Stimulated activated CD4-positive, alpha-beta T cell treated with anti-CD3 and anti-CD28 coated beads, Interleukin-15, amount 100 ng/mL, for 1 hour (primary cell): ENCODE measurements at regions not wholly inside any gene's neighbourhood (a gene's known extent, or its start where the extent isn't known, plus 50 kb on each side); places are given as distances from the start of the nearest gene placed in this dataset.
"Not testable (repeated sequence)": the region's sequence is repeated elsewhere in the genome, so short reads cannot be mapped to it uniquely, and the experiment has no call there.

Experiments
- DNase-seq, 2 donors: peaks; one replicate each; pipeline ENCODE4 v3.0.0-alpha.2; 2020; ENCODE audit warnings: low read depth in 1 of 2, low spot score in 1 of 2

DNA sequence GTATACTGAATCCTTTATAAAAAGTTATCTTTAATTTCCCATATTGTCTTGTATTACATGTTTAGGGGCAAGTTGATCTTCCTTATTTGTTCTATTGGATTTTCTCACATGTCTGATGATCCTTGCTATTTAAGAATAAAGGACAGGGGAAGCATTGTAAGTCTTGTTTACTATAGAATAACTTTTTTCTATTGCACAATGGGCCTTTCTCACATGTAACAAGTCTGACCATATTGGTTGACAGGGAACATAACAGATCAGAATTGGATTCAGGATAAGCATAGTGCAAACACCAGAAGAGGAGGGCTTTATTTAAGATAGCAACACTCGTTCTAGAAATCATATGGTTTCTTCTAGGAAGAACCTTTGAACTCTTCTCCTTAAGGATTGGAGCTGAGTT is 257.9 kb upstream of the RBMS3 start:
- no peak for DNase-seq

GRCh38 chr3:29026286-29026685 is 254.6 kb upstream of the RBMS3 start:
- DNase-seq, result no peak

GRCh38 chr3:29026959-29027358 is 253.9 kb upstream of the RBMS3 start:
- no peak for DNase-seq

GRCh38 chr3:29031175-29031574 is 249.7 kb upstream of the RBMS3 start:
- DNase-seq, result not testable (repeated sequence)

GRCh38 chr3:29033511-29033910 is 247.4 kb upstream of the RBMS3 start:
- DNase-seq, result no peak

- DNase-seq, result no peak
Observed at GRCh38 chr3:29050155-29050554, 230.7 kb upstream of the RBMS3 start.

DNA sequence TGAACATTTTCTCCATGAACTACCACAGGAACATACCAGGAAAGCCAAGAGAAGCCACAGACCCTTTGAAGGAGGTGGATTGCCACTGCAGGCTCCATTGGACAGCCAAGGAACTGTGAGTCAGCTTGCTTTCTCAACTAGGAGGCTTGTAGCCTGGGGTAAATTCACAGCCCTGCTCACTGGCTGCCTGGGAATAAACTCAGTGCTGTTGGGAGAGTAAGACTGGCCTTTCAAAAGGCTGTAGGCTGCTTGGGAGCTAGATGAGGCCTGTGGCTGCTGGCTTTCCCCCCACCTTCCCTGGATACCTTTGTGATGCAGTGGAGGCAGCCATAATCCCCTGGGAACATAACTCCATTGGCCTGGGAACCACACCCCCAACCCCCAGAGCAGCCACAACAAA is 223.5 kb upstream of the RBMS3 start:
- no peak for DNase-seq

- no peak for DNase-seq
Observed at GRCh38 chr3:29064085-29064484, 216.8 kb upstream of the RBMS3 start.

DNA sequence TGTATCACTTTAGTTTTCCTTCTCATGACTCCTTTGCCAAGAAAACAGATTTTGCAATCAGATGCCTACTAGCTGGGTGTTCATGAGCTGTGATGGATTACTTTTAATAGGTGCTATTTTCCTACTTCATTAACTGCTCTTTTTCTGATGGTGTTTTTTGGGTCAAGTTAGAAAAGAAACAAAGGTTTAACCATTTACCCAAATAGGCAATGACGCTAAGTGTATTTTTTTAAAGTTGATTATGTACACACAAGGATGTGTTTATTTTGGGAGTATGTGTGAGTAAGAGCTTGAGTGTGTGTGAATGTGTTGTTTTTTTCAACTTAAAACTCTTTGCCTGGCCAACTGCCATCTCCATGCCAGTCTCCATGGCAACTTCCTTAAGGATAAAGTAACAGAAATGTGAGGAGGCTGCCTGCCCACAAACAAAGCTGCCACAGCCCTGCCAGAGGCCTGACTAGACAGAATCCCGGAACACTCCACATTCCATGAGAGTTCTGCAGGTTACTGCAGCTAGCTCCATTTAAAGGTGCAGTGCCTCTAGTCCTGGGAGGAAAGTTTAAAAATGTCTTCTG is 215.6 kb upstream of the RBMS3 start:
- DNase-seq, result no peak

- DNase-seq, result no peak
Observed at GRCh38 chr3:29067007-29067406, 213.9 kb upstream of the RBMS3 start.

GRCh38 chr3:29070959-29071634 is 209.8 kb upstream of the RBMS3 start:
- no peak for DNase-seq

DNA sequence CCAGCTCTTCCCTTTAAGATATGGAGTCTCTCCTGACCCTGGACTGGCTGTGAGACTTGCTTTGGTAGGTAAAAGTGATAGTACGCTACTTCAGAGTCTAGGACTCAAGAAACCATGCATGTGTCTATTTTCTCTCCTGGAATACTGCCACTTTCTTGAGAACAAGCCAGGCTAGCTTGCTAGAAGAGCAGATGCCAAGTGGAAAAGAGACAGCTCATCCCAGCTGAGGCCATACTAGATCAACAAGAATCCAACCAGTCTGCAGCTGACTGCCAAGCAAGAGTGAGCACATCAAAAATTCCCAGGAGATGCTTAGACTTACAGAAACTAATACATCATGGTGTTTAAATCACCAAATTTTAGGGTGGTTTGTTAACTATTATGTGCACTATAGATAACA is 208.3 kb upstream of the RBMS3 start:
- no peak for DNase-seq

DNA sequence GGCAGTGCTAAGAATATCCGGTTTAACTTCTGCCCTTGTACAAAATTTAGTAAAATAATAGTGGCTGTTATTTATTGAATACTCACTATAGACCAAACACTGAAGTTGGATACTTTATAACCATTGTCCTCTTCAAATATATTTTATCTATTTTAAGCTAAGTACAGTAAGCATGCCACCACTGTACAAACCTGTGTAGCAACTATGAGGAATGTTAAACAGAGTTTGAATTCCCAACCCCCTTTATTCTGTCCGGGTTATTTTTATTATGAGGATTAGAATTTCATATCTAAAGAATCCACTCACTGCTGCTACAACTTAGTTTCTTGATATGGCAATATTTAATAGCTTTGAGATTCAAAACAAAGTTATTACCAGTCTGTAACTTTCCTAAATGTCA is 203.5 kb upstream of the RBMS3 start:
- no peak for DNase-seq

- no peak for DNase-seq
Observed at GRCh38 chr3:29079358-29079757, 201.5 kb upstream of the RBMS3 start.

GRCh38 chr3:29080967-29081366 is 199.9 kb upstream of the RBMS3 start:
- no peak for DNase-seq

- no peak for DNase-seq
Observed at GRCh38 chr3:29083081-29083480, 197.8 kb upstream of the RBMS3 start.

DNA sequence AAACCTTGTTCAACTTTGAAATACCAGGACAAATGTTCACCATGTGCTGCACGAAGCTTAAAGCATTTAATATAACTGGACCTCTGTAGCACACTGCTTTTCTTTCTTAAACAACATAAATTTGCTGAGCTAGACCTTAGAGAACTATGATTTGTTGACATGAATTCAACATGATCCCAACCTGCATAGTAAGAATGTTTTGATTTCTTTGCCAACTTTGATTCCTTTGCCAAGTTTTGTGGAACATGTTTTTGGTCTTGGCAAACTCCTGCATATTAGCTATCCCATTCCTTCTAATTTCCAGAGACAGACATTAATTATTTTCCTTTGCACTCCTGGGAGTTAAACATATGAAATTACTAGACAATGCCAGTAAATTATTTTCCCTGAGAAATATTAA is 197.2 kb upstream of the RBMS3 start:
- no peak for DNase-seq

- no peak for DNase-seq
Observed at GRCh38 chr3:29088579-29088978, 192.3 kb upstream of the RBMS3 start.

DNA sequence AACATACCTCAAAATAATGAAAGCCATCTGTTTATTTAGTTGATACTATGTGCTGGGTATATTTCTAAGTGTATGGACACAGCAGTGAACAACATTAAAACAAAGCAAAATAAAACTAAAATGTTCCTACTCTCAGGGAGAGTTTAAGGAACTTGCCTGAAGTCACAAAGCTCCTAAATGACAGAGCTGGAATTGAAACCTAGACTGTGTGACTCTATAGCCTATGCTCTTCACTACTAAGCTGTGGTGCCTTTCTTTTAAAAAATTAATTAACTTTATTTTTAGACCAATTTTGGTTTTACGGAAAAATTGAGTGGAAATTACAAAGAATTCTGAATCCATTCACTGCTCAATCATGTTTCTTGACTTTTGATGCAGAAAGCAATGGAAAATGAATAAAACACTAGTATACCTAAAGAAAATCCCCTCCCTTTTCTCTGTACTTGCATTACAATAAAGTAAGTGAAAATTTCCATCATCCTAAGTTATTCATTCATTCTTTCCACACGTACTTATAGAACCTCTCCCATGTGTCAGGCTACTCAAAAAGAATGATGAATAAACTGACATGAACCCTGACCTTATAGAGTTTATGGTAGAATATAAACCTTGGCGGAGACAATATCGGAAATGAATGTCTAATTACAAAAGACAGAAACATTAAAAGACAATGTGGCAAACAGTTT is 189.8 kb upstream of the RBMS3 start:
- DNase-seq, result no peak

DNA sequence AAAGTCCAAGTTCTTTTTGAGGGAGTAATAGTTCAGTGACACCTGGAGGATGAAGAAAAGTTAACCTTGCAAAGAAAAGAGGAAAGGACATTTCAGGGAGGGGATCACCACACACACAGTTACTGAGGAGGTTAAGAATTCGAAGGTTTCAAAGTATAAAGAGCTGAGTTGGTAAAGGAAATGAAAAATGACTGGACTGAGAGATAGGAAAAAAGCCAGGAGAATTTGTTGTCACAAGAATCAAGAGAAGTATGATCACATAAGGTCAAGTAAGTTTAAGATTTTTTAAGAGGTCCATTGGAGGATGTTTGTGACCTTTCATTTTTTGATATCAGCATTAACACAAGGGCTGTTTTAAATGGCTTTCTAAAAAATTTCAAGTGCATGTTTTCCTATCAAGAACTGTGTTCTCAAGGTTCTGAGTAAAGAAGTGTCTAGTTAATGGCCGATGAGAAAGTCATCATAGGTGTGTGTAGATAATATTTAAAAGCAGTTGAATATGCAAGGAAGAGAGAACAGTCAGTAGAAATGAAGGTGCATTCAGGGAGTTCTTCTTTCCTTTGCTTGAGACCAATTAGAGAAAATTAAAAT is 189.2 kb upstream of the RBMS3 start:
- DNase-seq, result no peak

DNA sequence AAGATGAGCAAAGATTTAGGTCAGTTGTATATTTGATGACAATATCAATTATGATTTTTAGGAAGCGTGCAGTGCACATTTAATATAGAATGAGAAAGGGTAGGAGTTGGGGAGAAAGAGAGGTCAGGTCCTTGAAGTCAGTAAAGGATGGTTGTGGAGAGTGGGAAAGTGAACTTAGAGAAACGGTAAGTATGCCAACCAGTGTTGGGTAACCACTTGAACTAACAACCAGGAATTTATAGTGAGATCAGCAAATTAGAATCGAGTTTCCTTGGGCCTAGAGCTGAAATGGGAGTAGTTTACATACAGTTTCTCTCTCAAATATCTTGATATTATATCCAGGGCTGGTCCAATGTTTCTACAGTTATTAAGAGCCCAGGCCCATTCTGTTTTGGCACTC is 188.5 kb upstream of the RBMS3 start:
- no peak for DNase-seq

DNA sequence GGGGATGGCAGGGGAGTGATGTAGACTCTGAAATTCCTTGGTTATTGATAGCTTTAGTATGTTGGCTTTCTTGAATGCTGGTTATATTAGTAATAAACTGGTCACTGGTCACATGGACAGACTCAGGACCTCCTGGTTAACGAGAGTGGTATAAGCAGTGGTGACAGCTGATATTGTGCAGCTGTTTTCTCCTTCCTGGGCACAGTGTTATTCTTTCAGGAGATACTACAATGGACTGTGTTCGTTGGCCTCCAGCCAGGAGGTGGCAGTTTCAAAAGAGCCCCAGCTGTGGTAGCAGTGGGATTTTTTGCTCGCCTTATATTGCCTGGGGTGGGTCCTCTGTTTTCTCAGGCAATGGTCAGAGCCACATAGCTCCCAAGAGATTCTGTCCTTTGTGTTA is 181.6 kb upstream of the RBMS3 start:
- no peak for DNase-seq
